WTC11 (cell line): ENCODE measurements at regions not wholly inside any gene's neighbourhood (a gene's known extent, or its start where the extent isn't known, plus 50 kb on each side); places are given as distances from the start of the nearest gene placed in this dataset.

Experiments used
- ATAC-seq: fragments of 200-7000 bp; cut with Tn5 transposase; 2 replicates; pipeline ENCODE4 v1.10.0; 2021; ENCODE audit warnings: mild to moderate bottlenecking, moderate library complexity
- CTCF ChIA-PET: fragments of 300-600 bp; sonication (Branson Sonifier 250); formaldehyde crosslinking; loops from one replicate; lab custom pipeline; 2021; ENCODE audit warnings: antibody characterized with exemption; lab: Charles Lee
- POLR2A ChIA-PET: fragments of 350-600 bp; sonication (Branson Sonifier 250); formaldehyde crosslinking; loops from one replicate; lab custom pipeline; 2021; ENCODE audit warnings: antibody characterized with exemption; lab: Charles Lee
- DNase-seq: peaks from one replicate; pipeline ENCODE4 v3.0.0; 2021; ENCODE audit warnings: low spot score
- H3K27ac Mint-ChIP-seq: 2 replicates; pipeline ENCODE4 v1.8.0; 2021; ENCODE audit warnings: mixed read lengths
- H3K27me3 Mint-ChIP-seq: 2 replicates; pipeline ENCODE4 v1.8.0; 2021; ENCODE audit warnings: low read depth, mild to moderate bottlenecking, moderate library complexity, mixed read lengths
- H3K36me3 Mint-ChIP-seq: 2 replicates; pipeline ENCODE4 v1.8.0; 2021; ENCODE audit warnings: mixed read lengths
- H3K4me1 Mint-ChIP-seq: 2 replicates; pipeline ENCODE4 v1.8.0; 2022; ENCODE audit warnings: mixed read lengths
- H3K4me3 Mint-ChIP-seq: 2 replicates; pipeline ENCODE4 v1.8.0; 2021; ENCODE audit warnings: mild to moderate bottlenecking, moderate library complexity, mixed read lengths
- H3K9me3 Mint-ChIP-seq: 2 replicates; pipeline ENCODE4 v1.8.0; 2021; ENCODE audit warnings: mixed read lengths
- ATF1 ChIP-seq: sonication (generic); formaldehyde crosslinking; IDR thresholded peaks from 2 replicates; pipeline ENCODE4 v1.8.1; 2023; ENCODE audit warnings: mild to moderate bottlenecking, moderate library complexity, missing genetic modification reagents
- CREM ChIP-seq: sonication (generic); formaldehyde crosslinking; IDR thresholded peaks from 2 replicates; pipeline ENCODE4 v1.8.1; 2022; ENCODE audit warnings: mild to moderate bottlenecking, missing genetic modification reagents, moderate library complexity
- ELF4 ChIP-seq: sonication (generic); formaldehyde crosslinking; IDR thresholded peaks from 2 replicates; pipeline ENCODE4 v1.8.1; 2022; ENCODE audit warnings: low read depth, mild to moderate bottlenecking, moderate library complexity, missing genetic modification reagents
- EMX1 ChIP-seq: fragments of 250-450 bp; sonication (Bioruptor Pico); IDR thresholded peaks from 2 replicates; pipeline ENCODE4 v1.8.0; 2021; ENCODE audit warnings: mild to moderate bottlenecking
- ETV6 ChIP-seq: sonication (generic); formaldehyde crosslinking; IDR thresholded peaks from 2 replicates; pipeline ENCODE4 v1.8.1; 2022; ENCODE audit warnings: mild to moderate bottlenecking, missing genetic modification reagents
- FOXK1 ChIP-seq: sonication (generic); formaldehyde crosslinking; IDR thresholded peaks from 2 replicates; pipeline ENCODE4 v1.8.0; 2022; ENCODE audit warnings: mild to moderate bottlenecking, moderate library complexity, missing genetic modification reagents
- FOXP1 ChIP-seq: sonication (generic); formaldehyde crosslinking; IDR thresholded peaks from 2 replicates; pipeline ENCODE4 v1.8.0; 2022; ENCODE audit warnings: missing genetic modification reagents, mild to moderate bottlenecking, moderate library complexity, borderline replicate concordance
- HMGA2 ChIP-seq: fragments of 250-450 bp; sonication (Bioruptor Pico); IDR thresholded peaks from 2 replicates; pipeline ENCODE4 v1.4.0; 2021; ENCODE audit warnings: mild to moderate bottlenecking, moderate library complexity
- JUN ChIP-seq: sonication (generic); formaldehyde crosslinking; IDR thresholded peaks from 2 replicates; pipeline ENCODE4 v1.8.0; 2023; ENCODE audit warnings: mild to moderate bottlenecking, missing genetic modification reagents
- MAX ChIP-seq: sonication (generic); formaldehyde crosslinking; IDR thresholded peaks from 2 replicates; pipeline ENCODE4 v1.8.0; 2022; ENCODE audit warnings: mild to moderate bottlenecking, missing genetic modification reagents
- NFYB ChIP-seq: sonication (generic); formaldehyde crosslinking; conservative IDR thresholded peaks from 2 replicates; pipeline ENCODE4 v1.8.0; 2022; ENCODE audit warnings: low read depth, missing genetic modification reagents
- NR3C1 ChIP-seq: sonication (generic); formaldehyde crosslinking; conservative IDR thresholded peaks from 2 replicates; pipeline ENCODE4 v1.8.1; 2023; ENCODE audit warnings: low read depth, mild to moderate bottlenecking, missing genetic modification reagents
- PRRX2 ChIP-seq: fragments of 250-450 bp; sonication (Bioruptor Pico); IDR thresholded peaks from 2 replicates; pipeline ENCODE4 v1.8.0; 2021; ENCODE audit warnings: mild to moderate bottlenecking
- RORB ChIP-seq: fragments of 250-450 bp; sonication (Bioruptor Pico); IDR thresholded peaks from 2 replicates; pipeline ENCODE4 v1.9.0; 2021; ENCODE audit warnings: mild to moderate bottlenecking
- SMAD3 ChIP-seq: sonication (generic); formaldehyde crosslinking; IDR thresholded peaks from 2 replicates; pipeline ENCODE4 v1.8.0; 2022; ENCODE audit warnings: missing genetic modification reagents, mild to moderate bottlenecking, borderline replicate concordance
- SMAD4 ChIP-seq: sonication (generic); formaldehyde crosslinking; IDR thresholded peaks from 2 replicates; pipeline ENCODE4 v1.8.0; 2022; ENCODE audit warnings: mild to moderate bottlenecking, missing genetic modification reagents
- SOX15 ChIP-seq: fragments of 250-450 bp; sonication (Bioruptor Pico); IDR thresholded peaks from 2 replicates; pipeline ENCODE4 v1.9.0; 2021; ENCODE audit warnings: mild to moderate bottlenecking
- TEAD4 ChIP-seq: sonication (generic); formaldehyde crosslinking; IDR thresholded peaks from 2 replicates; pipeline ENCODE4 v1.8.0; 2022; ENCODE audit warnings: mild to moderate bottlenecking, missing genetic modification reagents
- TP53 ChIP-seq: sonication (generic); formaldehyde crosslinking; IDR thresholded peaks from 2 replicates; pipeline ENCODE4 v1.8.1; 2023; ENCODE audit warnings: mild to moderate bottlenecking, missing genetic modification reagents
- ZBTB21 ChIP-seq: sonication (generic); formaldehyde crosslinking; IDR thresholded peaks from 2 replicates; pipeline ENCODE4 v1.8.1; 2023; ENCODE audit warnings: mild to moderate bottlenecking, missing genetic modification reagents, borderline replicate concordance
- ZNF121 ChIP-seq: sonication (generic); formaldehyde crosslinking; IDR thresholded peaks from 2 replicates; pipeline ENCODE4 v1.8.0; 2023; ENCODE audit warnings: missing genetic modification reagents
- TF ChIP-seq, protein P1 (sequence below): fragments of 250-450 bp; sonication (Bioruptor Pico); conservative IDR thresholded peaks from 2 replicates; pipeline ENCODE4 v1.9.0; 2021; ENCODE audit warnings: mild to moderate bottlenecking
- TF ChIP-seq, protein P2 (sequence below): fragments of 250-450 bp; sonication (Bioruptor Pico); IDR thresholded peaks from 2 replicates; pipeline ENCODE4 v1.8.0; 2021; ENCODE audit warnings: mild to moderate bottlenecking
- TF ChIP-seq, protein P3 (sequence below): sonication (generic); formaldehyde crosslinking; conservative IDR thresholded peaks from 2 replicates; pipeline ENCODE4 v1.8.1; 2022; ENCODE audit warnings: mild to moderate bottlenecking, missing genetic modification reagents
- TF ChIP-seq, protein P4 (sequence below): sonication (generic); formaldehyde crosslinking; IDR thresholded peaks from 2 replicates; pipeline ENCODE4 v1.8.0; 2023; ENCODE audit warnings: missing genetic modification reagents, mild to moderate bottlenecking, borderline replicate concordance

GRCh38 chr7:15929411-15929810, 242.9 kb upstream of the MEOX2 start:
- Mint-ChIP-seq H3K36me3 (peaks cover 8% of the 10 kb centered on the region), H3K4me1 (peaks cover 24% of the 10 kb centered on the region), H3K27ac (no peak overlapping the region), H3K4me3 (no peak overlapping the region), H3K9me3 (peaks cover 15% of the 10 kb centered on the region), H3K27me3 (peaks cover 39% of the 10 kb centered on the region)
- TF ChIP-seq, protein P1, sequence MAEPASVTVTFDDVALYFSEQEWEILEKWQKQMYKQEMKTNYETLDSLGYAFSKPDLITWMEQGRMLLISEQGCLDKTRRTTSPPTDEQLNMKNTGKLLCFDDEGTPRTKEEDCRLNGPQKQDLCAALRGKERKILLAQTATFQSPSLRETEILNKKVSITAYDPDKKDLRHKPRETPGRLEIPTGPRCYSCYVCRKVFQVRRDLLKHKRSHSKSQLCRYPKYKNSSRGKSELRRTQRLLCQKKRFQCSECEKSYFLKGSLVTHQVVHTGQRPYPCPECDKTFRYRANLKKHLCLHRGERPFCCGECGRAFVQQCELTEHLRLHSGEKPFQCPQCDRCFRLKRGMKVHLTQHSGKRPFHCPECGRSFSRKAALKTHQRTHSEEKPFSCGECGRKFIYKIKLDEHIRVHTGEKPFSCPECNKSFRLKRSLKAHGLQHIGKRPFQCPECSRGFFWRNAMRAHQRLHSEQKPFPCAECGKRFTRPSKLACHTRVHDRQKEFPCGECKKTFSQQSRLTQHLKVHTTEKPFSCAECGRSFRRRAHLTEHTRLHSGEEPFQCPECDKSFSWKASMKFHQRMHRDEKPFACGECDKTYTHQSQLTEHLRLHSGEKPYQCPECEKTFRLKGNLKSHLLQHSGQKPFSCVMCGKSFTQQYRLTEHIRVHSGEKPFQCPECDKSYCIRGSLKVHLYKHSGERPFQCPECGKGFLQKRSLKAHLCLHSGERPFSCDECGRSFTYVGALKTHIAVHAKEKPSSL (CRISPR knock-in tag): no peak
- TF ChIP-seq RORB (no peak), FOXP1 (CRISPR knock-in tag) (no peak), JUN (no peak), SMAD3 (CRISPR knock-in tag) (no peak), SOX15 (CRISPR knock-in tag) (no peak), SMAD4 (CRISPR knock-in tag) (no peak), NR3C1 (no peak), FOXK1 (no peak), EMX1 (no peak), ELF4 (CRISPR knock-in tag) (no peak)
- TF ChIP-seq, protein P2, sequence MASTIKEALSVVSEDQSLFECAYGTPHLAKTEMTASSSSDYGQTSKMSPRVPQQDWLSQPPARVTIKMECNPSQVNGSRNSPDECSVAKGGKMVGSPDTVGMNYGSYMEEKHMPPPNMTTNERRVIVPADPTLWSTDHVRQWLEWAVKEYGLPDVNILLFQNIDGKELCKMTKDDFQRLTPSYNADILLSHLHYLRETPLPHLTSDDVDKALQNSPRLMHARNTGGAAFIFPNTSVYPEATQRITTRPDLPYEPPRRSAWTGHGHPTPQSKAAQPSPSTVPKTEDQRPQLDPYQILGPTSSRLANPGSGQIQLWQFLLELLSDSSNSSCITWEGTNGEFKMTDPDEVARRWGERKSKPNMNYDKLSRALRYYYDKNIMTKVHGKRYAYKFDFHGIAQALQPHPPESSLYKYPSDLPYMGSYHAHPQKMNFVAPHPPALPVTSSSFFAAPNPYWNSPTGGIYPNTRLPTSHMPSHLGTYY (CRISPR knock-in tag): no peak
- ATAC-seq (no peak), DNase-seq (no peak)
- ChIA-PET POLR2A (no interaction called here), CTCF (no interaction called here)

DNA sequence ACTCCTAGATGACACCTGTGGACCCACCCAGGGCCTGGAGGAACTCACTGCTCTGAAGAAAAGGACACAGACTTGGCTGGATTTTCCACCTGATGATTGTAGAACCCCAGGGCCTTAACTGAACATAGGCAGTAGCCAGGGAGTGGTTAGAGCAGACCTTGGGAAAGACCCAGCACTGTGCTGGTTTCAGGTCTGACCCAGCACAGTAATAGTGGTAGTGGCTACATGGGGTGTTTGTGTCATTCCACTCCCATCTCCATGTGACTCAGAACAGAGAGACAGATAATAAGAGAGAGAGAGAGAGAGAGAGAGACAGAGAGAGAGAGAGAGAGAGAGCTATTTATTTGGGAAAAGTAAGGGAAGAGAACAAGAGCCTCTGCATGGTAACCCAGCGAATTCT, 239.1 kb upstream of the MEOX2 start:
- no peak overlapping the region for H3K27ac Mint-ChIP-seq
- no peaks in the 10 kb centered on the region for H3K4me1 Mint-ChIP-seq
- ChIA-PET POLR2A (no interaction called here), CTCF (no interaction called here)
- TF ChIP-seq MAX (no peak), CREM (CRISPR knock-in tag) (no peak)
- TF ChIP-seq, protein P3, sequence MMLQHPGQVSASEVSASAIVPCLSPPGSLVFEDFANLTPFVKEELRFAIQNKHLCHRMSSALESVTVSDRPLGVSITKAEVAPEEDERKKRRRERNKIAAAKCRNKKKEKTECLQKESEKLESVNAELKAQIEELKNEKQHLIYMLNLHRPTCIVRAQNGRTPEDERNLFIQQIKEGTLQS (CRISPR knock-in tag): no peak
- H3K27me3 Mint-ChIP-seq: peaks cover 12% of the 10 kb centered on the region
- no peak for DNase-seq
- ATAC-seq: no peak
- H3K9me3 Mint-ChIP-seq: peaks cover 24% of the 10 kb centered on the region
- no peak overlapping the region for H3K4me3 Mint-ChIP-seq
- peaks cover 10% of the 10 kb centered on the region for H3K36me3 Mint-ChIP-seq

DNA sequence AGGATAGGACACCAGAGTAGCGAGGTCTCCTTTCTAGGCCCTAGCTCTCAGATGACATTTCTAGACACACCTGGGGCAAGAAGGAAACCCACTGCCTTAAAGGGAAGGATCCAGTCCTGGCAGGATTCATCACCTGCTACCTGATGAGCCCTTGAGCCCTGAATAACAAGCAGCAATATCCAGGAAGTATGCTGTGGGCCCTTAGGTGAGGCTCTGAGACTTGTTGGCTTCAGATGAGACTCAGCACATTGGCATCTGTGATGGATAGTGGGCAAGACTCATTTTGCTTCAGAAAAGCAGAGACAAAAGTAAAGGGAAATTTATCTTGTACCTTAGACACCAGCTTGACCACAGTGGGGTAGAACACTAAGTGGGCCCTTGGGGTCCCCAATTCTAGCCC, 238.4 kb upstream of the MEOX2 start:
- Mint-ChIP-seq H3K27me3 (peaks cover 5% of the 10 kb centered on the region), H3K4me3 (no peak overlapping the region)
- CTCF ChIA-PET: no interaction called here

DNA sequence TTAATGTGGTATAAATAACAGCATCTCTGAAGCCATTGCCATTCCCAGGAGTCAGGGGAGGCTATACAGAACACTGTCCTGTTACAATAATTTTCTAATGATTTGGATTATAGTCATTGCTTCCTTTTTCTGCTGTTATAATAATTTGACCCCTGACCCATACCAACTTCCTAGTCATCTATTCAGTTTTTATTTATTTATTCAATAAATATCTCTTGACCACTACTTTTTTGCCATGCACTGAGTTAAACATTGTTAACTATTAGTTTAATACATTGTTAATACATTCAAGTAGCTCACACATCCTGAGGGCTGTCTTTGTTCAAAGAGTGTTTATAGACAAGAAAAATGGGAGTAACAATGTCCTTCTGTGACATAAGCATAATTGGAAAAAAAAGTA, 235.5 kb upstream of the MEOX2 start:
- Mint-ChIP-seq H3K4me3 (no peak overlapping the region), H3K36me3 (0 out of 2 replicates have a peak, but pooled peaks cover 2% of the 10 kb centered on the region), H3K9me3 (peaks cover 15% of the 10 kb centered on the region), H3K4me1 (no peaks in the 10 kb centered on the region), H3K27ac (no peak overlapping the region), H3K27me3 (no peaks in the 10 kb centered on the region; the same call in 1 of the 2 replicates)
- CTCF ChIA-PET: interaction anchor here (0.7 kb wide), 1 partner anchor 10 kb away, joined by 3 read pairs; no protein-coding TSS in a partner anchor
- no peak for DNase-seq
- POLR2A ChIA-PET: no interaction called here
- no peak for ATAC-seq
- TF ChIP-seq ETV6 (no peak), TP53 (CRISPR knock-in tag) (no peak), TEAD4 (CRISPR knock-in tag) (no peak), ELF4 (CRISPR knock-in tag) (no peak), PRRX2 (no peak), HMGA2 (CRISPR knock-in tag) (no peak), ATF1 (no peak), NFYB (CRISPR knock-in tag) (no peak)
- TF ChIP-seq, protein P4, sequence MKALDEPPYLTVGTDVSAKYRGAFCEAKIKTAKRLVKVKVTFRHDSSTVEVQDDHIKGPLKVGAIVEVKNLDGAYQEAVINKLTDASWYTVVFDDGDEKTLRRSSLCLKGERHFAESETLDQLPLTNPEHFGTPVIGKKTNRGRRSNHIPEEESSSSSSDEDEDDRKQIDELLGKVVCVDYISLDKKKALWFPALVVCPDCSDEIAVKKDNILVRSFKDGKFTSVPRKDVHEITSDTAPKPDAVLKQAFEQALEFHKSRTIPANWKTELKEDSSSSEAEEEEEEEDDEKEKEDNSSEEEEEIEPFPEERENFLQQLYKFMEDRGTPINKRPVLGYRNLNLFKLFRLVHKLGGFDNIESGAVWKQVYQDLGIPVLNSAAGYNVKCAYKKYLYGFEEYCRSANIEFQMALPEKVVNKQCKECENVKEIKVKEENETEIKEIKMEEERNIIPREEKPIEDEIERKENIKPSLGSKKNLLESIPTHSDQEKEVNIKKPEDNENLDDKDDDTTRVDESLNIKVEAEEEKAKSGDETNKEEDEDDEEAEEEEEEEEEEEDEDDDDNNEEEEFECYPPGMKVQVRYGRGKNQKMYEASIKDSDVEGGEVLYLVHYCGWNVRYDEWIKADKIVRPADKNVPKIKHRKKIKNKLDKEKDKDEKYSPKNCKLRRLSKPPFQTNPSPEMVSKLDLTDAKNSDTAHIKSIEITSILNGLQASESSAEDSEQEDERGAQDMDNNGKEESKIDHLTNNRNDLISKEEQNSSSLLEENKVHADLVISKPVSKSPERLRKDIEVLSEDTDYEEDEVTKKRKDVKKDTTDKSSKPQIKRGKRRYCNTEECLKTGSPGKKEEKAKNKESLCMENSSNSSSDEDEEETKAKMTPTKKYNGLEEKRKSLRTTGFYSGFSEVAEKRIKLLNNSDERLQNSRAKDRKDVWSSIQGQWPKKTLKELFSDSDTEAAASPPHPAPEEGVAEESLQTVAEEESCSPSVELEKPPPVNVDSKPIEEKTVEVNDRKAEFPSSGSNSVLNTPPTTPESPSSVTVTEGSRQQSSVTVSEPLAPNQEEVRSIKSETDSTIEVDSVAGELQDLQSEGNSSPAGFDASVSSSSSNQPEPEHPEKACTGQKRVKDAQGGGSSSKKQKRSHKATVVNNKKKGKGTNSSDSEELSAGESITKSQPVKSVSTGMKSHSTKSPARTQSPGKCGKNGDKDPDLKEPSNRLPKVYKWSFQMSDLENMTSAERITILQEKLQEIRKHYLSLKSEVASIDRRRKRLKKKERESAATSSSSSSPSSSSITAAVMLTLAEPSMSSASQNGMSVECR: no peak

More for the DNA sequence above, 238.4 kb upstream of the MEOX2 start:
- Mint-ChIP-seq H3K4me1 (no peaks in the 10 kb centered on the region), H3K27ac (no peak overlapping the region), H3K9me3 (peaks cover 24% of the 10 kb centered on the region), H3K36me3 (peaks cover 10% of the 10 kb centered on the region)
- POLR2A ChIA-PET: no interaction called here
- no peak for DNase-seq
- no peak for ATAC-seq
- TF ChIP-seq ZNF121 (CRISPR knock-in tag) (no peak), ZBTB21 (CRISPR knock-in tag) (no peak), JUN (no peak)
